ENCODE measurements at regions not wholly inside any gene's neighbourhood (a gene's known extent, or its start where the extent isn't known, plus 50 kb on each side); places are given as distances from the start of the nearest gene placed in this dataset.

GRCh38 chr6:103854059-103854458 is 1005.7 kb downstream of the HACE1 start:
- TF ChIP-seq RFX5 (IDR thresholded peaks at IDR 0.05; ENCODE audit: low read length) (no peak), GABPA (IDR thresholded peaks at IDR 0.05; ENCODE audit: low read depth) (no peak), NFIC (IDR thresholded peaks at IDR 0.05; ENCODE audit: borderline replicate concordance) (no peak), CTCF (IDR thresholded peaks at IDR 0.05) (no peak)
